Occipital lobe (tissue), 1 donor: ENCODE measurements at regions not wholly inside any gene's neighbourhood (a gene's known extent, or its start where the extent isn't known, plus 50 kb on each side); places are given as distances from the start of the nearest gene placed in this dataset.

ENCODE experiments used
- DNase-seq: peaks from one replicate; lab custom pipeline; 2025; lab: John Stamatoyannopoulos, UW

DNA sequence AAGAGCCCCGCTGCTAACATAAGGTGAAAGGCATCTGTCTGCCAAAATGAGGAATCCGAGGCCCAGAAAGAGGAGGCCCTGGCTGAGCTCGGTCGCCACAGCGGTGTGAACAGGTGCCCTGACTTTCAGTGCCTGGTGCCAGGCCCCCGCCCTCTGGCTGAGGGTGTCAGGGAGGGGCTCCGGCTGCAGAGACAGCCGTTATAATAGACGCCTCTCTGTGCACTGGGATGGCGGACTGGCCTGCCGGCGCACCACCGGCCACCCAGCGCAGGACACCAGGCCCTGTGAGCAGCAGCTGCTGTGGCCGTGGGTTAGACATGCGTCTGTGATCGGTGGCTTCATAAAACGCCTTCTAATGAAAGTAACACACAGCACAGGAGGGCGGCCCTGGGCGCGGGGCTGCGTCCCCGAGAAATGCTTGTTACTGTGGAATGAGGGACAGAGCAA is 51.4 kb upstream of the ACTRT2 start:
- no peak for DNase-seq

DNA sequence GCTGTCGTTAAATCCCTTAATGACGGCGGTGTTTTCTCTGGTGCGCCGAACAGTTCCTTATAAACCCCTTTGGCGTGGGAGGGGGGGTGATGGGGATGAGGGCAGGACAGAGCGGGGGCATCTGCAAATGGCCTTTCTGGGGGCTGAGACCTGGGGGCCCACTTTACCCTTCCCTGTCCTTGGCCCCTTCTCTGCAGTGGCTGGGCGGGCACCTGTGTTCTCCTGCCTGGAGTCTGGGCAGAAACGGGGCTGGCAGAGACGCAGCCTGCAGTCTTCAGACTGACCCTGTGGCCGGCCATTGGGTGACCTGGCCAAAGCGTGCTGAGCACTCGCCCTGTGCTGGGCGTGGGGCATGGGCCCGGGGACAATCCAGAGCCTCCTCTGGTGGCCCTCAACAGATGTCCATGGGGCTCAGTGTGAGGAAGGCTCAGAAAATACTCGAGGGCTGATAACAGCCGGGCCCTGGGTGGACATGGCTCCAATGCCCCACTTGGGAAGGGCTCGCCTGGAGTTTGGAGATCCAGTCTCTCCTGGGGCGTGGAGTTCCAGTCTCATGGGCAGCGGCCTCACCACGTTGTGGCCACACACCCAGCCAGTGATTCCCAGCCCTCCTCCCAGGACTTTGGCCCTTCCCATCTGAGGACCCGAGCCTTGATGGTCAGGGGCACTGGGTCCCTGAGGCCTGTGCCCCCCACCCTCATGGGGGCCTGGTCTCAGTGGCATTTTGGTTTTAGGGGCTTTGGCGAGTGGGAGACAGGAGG is 50.8 kb upstream of the ACTRT2 start:
- DNase-seq = no peak

DNA sequence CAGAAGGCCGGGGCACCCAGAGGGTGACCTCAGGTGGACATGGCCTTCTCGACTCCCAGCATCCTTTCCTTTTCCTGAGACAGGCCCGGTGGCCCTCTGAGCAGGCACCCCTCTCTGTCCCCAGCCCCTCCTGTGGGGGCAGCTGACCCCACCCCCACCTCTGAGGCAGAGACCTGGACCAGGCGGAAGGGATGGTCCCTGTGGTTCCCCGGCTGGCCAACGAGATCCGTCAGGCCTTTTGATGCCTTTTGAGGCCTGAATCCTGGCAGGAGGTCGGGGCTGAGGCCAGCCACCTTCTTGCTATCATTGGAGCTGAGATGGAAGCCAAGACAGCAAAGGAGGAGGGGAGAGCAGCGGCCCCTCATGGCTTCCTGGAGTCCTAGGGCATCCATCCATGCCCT is 50.2 kb upstream of the ACTRT2 start:
- no peak for DNase-seq
